ENCODE measurements at regions not wholly inside any gene's neighbourhood (a gene's known extent, or its start where the extent isn't known, plus 50 kb on each side); places are given as distances from the start of the nearest gene placed in this dataset.

DNA sequence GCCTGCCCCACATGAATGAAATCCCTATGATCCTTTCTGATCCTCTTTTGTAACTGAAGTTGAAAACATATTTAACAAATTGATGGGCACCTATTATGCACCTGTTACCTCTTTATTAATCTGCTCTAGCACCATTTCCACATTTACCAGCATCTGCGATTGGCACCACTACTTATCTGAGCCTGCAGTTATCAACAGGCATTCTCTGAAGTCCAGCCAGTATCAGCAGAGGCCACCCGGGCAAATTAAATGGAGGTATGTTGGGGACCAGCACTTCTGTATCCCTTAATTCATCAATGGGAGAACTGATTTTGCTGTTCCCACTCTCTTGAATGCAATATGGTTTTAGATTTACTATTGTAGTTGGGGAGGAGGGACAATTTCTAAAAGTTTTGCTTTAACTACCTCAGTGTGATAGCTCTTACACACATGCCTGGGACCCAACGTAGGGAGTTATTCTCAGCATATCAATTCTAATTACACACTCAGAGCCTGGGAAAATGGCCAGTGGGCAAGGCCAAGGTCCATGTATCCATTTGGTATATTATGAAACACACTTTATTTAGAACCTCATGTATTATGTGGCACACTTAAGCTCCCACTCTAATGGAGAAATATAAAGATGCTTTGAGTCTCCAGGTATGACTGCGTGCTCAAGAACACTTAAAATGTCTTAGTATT lies 1927.1 kb upstream of the PCDH7 start:
- ATAC-seq (no peak), DNase-seq (ENCODE audit: low read depth, low spot score) (no peak), FAIRE-seq (no peak)
- no peak overlapping the region for H3K9ac ChIP-seq (ENCODE audit: control insufficient read depth, insufficient read depth, low read length)
- CTCF ChIA-PET, result no interaction called here
- H3K79me2 ChIP-seq (ENCODE audit: control insufficient read depth, insufficient read depth, low read length), result no peaks in the 10 kb centered on the region
- H3K4me1 ChIP-seq (ENCODE audit: control insufficient read depth, insufficient read depth, low read length), result no peaks in the 10 kb centered on the region
- RAD21 ChIA-PET (ENCODE audit: unreplicated experiment), result no interaction called here
- in situ Hi-C loops (cut with MboI), result no loop called here
- H2AFZ ChIP-seq (ENCODE audit: control insufficient read depth, low read depth, low read length), result no peak overlapping the region
- H3K27me3 ChIP-seq (replicated peaks in 1 of 2; ENCODE audit: control insufficient read depth in 2 of 2, insufficient read depth in 2 of 2, low read length in 1 of 2), result no peaks in the 10 kb centered on the region
- TF ChIP-seq SREBF1 (IDR thresholded peaks at IDR 0.05; ENCODE audit: low read length) (no peak), POLR2AphosphoS2 (IDR thresholded peaks at IDR 0.05; ENCODE audit: low read depth, low read length) (no peak), BCL11A (IDR thresholded peaks at IDR 0.05; ENCODE audit: low read depth, low read length) (no peak), EED (IDR thresholded peaks at IDR 0.05; ENCODE audit: low read depth) (no peak), BMI1 (IDR thresholded peaks at IDR 0.05; ENCODE audit: borderline replicate concordance) (no peak), ASH2L (IDR thresholded peaks at IDR 0.05; ENCODE audit: borderline replicate concordance, low read depth) (no peak)
- TF ChIP-seq, protein P1, sequence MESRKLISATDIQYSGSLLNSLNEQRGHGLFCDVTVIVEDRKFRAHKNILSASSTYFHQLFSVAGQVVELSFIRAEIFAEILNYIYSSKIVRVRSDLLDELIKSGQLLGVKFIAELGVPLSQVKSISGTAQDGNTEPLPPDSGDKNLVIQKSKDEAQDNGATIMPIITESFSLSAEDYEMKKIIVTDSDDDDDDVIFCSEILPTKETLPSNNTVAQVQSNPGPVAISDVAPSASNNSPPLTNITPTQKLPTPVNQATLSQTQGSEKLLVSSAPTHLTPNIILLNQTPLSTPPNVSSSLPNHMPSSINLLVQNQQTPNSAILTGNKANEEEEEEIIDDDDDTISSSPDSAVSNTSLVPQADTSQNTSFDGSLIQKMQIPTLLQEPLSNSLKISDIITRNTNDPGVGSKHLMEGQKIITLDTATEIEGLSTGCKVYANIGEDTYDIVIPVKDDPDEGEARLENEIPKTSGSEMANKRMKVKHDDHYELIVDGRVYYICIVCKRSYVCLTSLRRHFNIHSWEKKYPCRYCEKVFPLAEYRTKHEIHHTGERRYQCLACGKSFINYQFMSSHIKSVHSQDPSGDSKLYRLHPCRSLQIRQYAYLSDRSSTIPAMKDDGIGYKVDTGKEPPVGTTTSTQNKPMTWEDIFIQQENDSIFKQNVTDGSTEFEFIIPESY (IDR thresholded peaks at IDR 0.05), result no peak
- TF ChIP-seq, protein P2, sequence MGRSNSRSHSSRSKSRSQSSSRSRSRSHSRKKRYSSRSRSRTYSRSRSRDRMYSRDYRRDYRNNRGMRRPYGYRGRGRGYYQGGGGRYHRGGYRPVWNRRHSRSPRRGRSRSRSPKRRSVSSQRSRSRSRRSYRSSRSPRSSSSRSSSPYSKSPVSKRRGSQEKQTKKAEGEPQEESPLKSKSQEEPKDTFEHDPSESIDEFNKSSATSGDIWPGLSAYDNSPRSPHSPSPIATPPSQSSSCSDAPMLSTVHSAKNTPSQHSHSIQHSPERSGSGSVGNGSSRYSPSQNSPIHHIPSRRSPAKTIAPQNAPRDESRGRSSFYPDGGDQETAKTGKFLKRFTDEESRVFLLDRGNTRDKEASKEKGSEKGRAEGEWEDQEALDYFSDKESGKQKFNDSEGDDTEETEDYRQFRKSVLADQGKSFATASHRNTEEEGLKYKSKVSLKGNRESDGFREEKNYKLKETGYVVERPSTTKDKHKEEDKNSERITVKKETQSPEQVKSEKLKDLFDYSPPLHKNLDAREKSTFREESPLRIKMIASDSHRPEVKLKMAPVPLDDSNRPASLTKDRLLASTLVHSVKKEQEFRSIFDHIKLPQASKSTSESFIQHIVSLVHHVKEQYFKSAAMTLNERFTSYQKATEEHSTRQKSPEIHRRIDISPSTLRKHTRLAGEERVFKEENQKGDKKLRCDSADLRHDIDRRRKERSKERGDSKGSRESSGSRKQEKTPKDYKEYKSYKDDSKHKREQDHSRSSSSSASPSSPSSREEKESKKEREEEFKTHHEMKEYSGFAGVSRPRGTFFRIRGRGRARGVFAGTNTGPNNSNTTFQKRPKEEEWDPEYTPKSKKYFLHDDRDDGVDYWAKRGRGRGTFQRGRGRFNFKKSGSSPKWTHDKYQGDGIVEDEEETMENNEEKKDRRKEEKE (IDR thresholded peaks at IDR 0.05), result no peak
- TF ChIP-seq, protein P3, sequence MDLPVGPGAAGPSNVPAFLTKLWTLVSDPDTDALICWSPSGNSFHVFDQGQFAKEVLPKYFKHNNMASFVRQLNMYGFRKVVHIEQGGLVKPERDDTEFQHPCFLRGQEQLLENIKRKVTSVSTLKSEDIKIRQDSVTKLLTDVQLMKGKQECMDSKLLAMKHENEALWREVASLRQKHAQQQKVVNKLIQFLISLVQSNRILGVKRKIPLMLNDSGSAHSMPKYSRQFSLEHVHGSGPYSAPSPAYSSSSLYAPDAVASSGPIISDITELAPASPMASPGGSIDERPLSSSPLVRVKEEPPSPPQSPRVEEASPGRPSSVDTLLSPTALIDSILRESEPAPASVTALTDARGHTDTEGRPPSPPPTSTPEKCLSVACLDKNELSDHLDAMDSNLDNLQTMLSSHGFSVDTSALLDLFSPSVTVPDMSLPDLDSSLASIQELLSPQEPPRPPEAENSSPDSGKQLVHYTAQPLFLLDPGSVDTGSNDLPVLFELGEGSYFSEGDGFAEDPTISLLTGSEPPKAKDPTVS (IDR thresholded peaks at IDR 0.05; ENCODE audit: low read depth, low read length), result no peak
- TF ChIP-seq, protein P4, sequence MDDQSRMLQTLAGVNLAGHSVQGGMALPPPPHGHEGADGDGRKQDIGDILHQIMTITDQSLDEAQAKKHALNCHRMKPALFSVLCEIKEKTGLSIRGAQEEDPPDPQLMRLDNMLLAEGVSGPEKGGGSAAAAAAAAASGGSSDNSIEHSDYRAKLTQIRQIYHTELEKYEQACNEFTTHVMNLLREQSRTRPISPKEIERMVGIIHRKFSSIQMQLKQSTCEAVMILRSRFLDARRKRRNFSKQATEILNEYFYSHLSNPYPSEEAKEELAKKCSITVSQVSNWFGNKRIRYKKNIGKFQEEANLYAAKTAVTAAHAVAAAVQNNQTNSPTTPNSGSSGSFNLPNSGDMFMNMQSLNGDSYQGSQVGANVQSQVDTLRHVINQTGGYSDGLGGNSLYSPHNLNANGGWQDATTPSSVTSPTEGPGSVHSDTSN (IDR thresholded peaks at IDR 0.05; ENCODE audit: insufficient replicate concordance, low read depth, low read length), result no peak
- intact Hi-C loops (cut with micrococcal nuclease; ENCODE audit: unreplicated experiment), result no loop called here
- no peak overlapping the region for H3K27ac ChIP-seq (ENCODE audit: control insufficient read depth, insufficient read depth)
- no peaks in the 10 kb centered on the region for H4K20me1 ChIP-seq (ENCODE audit: control insufficient read depth, insufficient read depth)
- H3K9me3 ChIP-seq (replicated peaks; ENCODE audit: control insufficient read depth, insufficient read depth, low read length), result no peaks in the 10 kb centered on the region
- WGBS (ENCODE audit: insufficient coverage, insufficient replicate concordance, low lambda C conversion rate, missing lambda C conversion rate), result 1% methylated on average over 4 of the region's 4 CpGs
- no peak overlapping the region for H3K4me3 ChIP-seq
- SMC1A ChIA-PET (ENCODE audit: uncharacterized antibody, unreplicated experiment), result no interaction called here
- BruUV-seq (replicated peaks), result no TSS peak
- H3K36me3 ChIP-seq (ENCODE audit: control insufficient read depth in 2 of 2, insufficient read depth in 2 of 2, low read length in 1 of 2), result no peaks in the 10 kb centered on the region
- no peak overlapping the region for H3K4me2 ChIP-seq (ENCODE audit: control insufficient read depth, insufficient read depth)
- POLR2A ChIA-PET, result no interaction called here

Data from GM12878 (cell line).